Lower lobe of right lung (tissue), 2 donors: ENCODE measurements at regions not wholly inside any gene's neighbourhood (a gene's known extent, or its start where the extent isn't known, plus 50 kb on each side); places are given as distances from the start of the nearest gene placed in this dataset.

Experiments
- ATAC-seq, 2 donors: fragments of 200-7000 bp; cut with Tn5 transposase; one replicate each; pipeline ENCODE4 v1.9.1; 2020 to 2022; ENCODE audit warnings: mild to moderate bottlenecking in 2 of 2, moderate library complexity in 2 of 2
- DNase-seq: peaks from one replicate; pipeline ENCODE4 v3.0.0-alpha.2; 2020
- H3K27ac ChIP-seq: fragments of 200-600 bp; one replicate; pipeline ENCODE4 v1.8.0; 2022
- H3K27me3 ChIP-seq: fragments of 200-600 bp; one replicate; pipeline ENCODE4 v1.8.0; 2022; ENCODE audit warnings: low read depth
- H3K36me3 ChIP-seq: fragments of 200-600 bp; one replicate; pipeline ENCODE4 v1.8.0; 2022; ENCODE audit warnings: mild to moderate bottlenecking
- H3K4me1 ChIP-seq: fragments of 200-600 bp; one replicate; pipeline ENCODE4 v1.8.0; 2022
- H3K4me3 ChIP-seq: fragments of 200-600 bp; one replicate; pipeline ENCODE4 v1.8.0; 2022; ENCODE audit warnings: mild to moderate bottlenecking
- H3K9me3 ChIP-seq: fragments of 200-600 bp; one replicate; pipeline ENCODE4 v1.8.0; 2022
- CTCF ChIP-seq: fragments of 200-600 bp; IDR thresholded peaks from one replicate; pipeline ENCODE4 v1.8.0; 2022; ENCODE audit warnings: antibody characterized with exemption, mild to moderate bottlenecking
- intact Hi-C: fragments of 100-400 bp; cut with DNase I; formaldehyde crosslinking; loops from one replicate; pipeline ENCODE4 v1.11.0; 2022
- donor health status: DM: no; HTN: yes; CAD: no; lungs with severe emphysema.

GRCh38 chr2:220209751-220210150 is 582.3 kb downstream of the SLC4A3 start:
- H3K27me3 ChIP-seq = no peaks in the 10 kb centered on the region
- DNase-seq (no peak), ATAC-seq (no peak)
- no peak overlapping the region for H3K27ac ChIP-seq
- no peaks in the 10 kb centered on the region for H3K4me1 ChIP-seq
- intact Hi-C loops = no loop called here
- H3K4me3 ChIP-seq = no peak overlapping the region
- H3K9me3 ChIP-seq = no peaks in the 10 kb centered on the region
- no peak for TF ChIP-seq CTCF
- no peaks in the 10 kb centered on the region for H3K36me3 ChIP-seq

GRCh38 chr2:220212296-220213080 is 585.1 kb downstream of the SLC4A3 start:
- H3K9me3 ChIP-seq = no peaks in the 10 kb centered on the region
- H3K4me3 ChIP-seq = no peak overlapping the region
- DNase-seq (no peak), ATAC-seq (no peak)
- no peaks in the 10 kb centered on the region for H3K36me3 ChIP-seq
- TF ChIP-seq CTCF = no peak
- no peaks in the 10 kb centered on the region for H3K27me3 ChIP-seq
- H3K4me1 ChIP-seq = no peaks in the 10 kb centered on the region
- H3K27ac ChIP-seq = no peak overlapping the region
- intact Hi-C loops = no loop called here

DNA sequence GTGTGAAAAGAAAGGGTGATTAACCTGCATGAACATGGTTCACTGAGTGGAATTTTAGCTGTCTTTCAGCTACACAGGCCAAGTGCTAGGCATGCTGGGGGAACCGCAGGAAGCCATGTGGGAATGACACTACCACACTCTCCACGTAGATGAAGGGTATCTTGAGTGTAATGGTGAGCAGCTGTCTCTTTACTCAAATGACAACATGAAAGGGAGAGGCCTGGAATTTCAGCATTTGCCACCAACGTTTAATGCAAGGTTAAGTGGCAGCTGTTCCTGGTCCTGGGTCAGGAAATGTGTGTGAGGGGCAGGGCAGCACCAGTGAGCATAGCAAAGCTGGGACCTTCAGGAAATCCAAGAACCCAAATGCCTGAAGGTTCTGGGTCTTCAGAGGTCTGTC is 588.4 kb downstream of the SLC4A3 start:
- no peak for ATAC-seq
- Histone ChIP-seq H3K27me3 (no peaks in the 10 kb centered on the region), H3K4me1 (no peaks in the 10 kb centered on the region), H3K36me3 (no peaks in the 10 kb centered on the region), H3K27ac (no peak overlapping the region), H3K4me3 (no peak overlapping the region), H3K9me3 (no peaks in the 10 kb centered on the region)
- TF ChIP-seq CTCF = no peak
- intact Hi-C loops = no loop called here
- DNase-seq = no peak

GRCh38 chr2:220219371-220219770 is 591.9 kb downstream of the SLC4A3 start:
- DNase-seq = no peak
- no peak for ATAC-seq
- no peaks in the 10 kb centered on the region for H3K36me3 ChIP-seq
- H3K4me1 ChIP-seq = no peaks in the 10 kb centered on the region
- no peaks in the 10 kb centered on the region for H3K9me3 ChIP-seq
- H3K27ac ChIP-seq = no peak overlapping the region
- no peaks in the 10 kb centered on the region for H3K27me3 ChIP-seq
- intact Hi-C loops = no loop called here
- no peak overlapping the region for H3K4me3 ChIP-seq
- TF ChIP-seq CTCF = no peak

GRCh38 chr2:220220009-220220408 is 592.6 kb downstream of the SLC4A3 start:
- Histone ChIP-seq H3K27ac (no peak overlapping the region), H3K4me3 (no peak overlapping the region), H3K4me1 (no peaks in the 10 kb centered on the region), H3K36me3 (no peaks in the 10 kb centered on the region), H3K27me3 (no peaks in the 10 kb centered on the region), H3K9me3 (no peaks in the 10 kb centered on the region)
- no peak for DNase-seq
- intact Hi-C loops = no loop called here
- ATAC-seq = no peak
- no peak for TF ChIP-seq CTCF
